ENCODE measurements at regions not wholly inside any gene's neighbourhood (a gene's known extent, or its start where the extent isn't known, plus 50 kb on each side); places are given as distances from the start of the nearest gene placed in this dataset.

- Histone ChIP-seq H3K79me2 (ENCODE audit: insufficient read depth, low read length) (no peaks in the 10 kb centered on the region), H3K9me2 (replicated peaks; ENCODE audit: insufficient read depth, low read length) (no peaks in the 10 kb centered on the region), H4K20me1 (ENCODE audit: low read depth, low read length) (no peaks in the 10 kb centered on the region), H3K27me3 (ENCODE audit: low read length) (no peaks in the 10 kb centered on the region), H3K36me3 (ENCODE audit: low read length) (no peaks in the 10 kb centered on the region), H3F3A (ENCODE audit: insufficient read depth) (peaks cover 11% of the 10 kb centered on the region; the same call in 1 of the 2 replicates), H2AFZ (ENCODE audit: low read depth, low read length, severe bottlenecking) (no peak overlapping the region), H3K9me3 (ENCODE audit: insufficient read depth, low read length) (no peaks in the 10 kb centered on the region), H3K27ac (ENCODE audit: low read depth, low read length) (peak overlapping the region; percentile 94), H3K4me2 (ENCODE audit: low read depth, low read length, poor library complexity, severe bottlenecking) (peak overlapping the region; percentile 86), H3K9ac (ENCODE audit: low read length) (no peak overlapping the region; the same call in 1 of the 2 replicates), H3K4me3 (ENCODE audit: insufficient read depth, low read length, poor library complexity, severe bottlenecking) (no peak overlapping the region)
- TF ChIP-seq EZH2phosphoT487 (conservative IDR thresholded peaks at IDR 0.05; ENCODE audit: low read length), result no peak
- TF ChIP-seq CTCF (IDR thresholded peaks at IDR 0.05; ENCODE audit: insufficient read depth, low read length, poor library complexity, severe bottlenecking), result no peak
Observed at GRCh38 chrX:40168480-40169011, 70.8 kb upstream of the BCOR start.

- peak overlapping the region; percentile 31 for H3K4me2 ChIP-seq (ENCODE audit: low read depth, low read length, poor library complexity, severe bottlenecking)
Observed at GRCh38 chrX:40167850-40168479, 70.2 kb upstream of the BCOR start.

GRCh38 chrX:40167233-40167849 is 69.6 kb upstream of the BCOR start:
- Histone ChIP-seq H3K27ac (ENCODE audit: low read depth, low read length) (no peak overlapping the region), H3K9me2 (replicated peaks; ENCODE audit: insufficient read depth, low read length) (no peaks in the 10 kb centered on the region), H2AFZ (ENCODE audit: low read depth, low read length, severe bottlenecking) (no peak overlapping the region), H3K79me2 (ENCODE audit: insufficient read depth, low read length) (no peaks in the 10 kb centered on the region), H3F3A (ENCODE audit: insufficient read depth) (peaks cover 10% of the 10 kb centered on the region; the same call in 1 of the 2 replicates), H3K9ac (ENCODE audit: low read length) (no peak overlapping the region), H3K9me3 (ENCODE audit: insufficient read depth, low read length) (no peaks in the 10 kb centered on the region), H4K20me1 (ENCODE audit: low read depth, low read length) (no peaks in the 10 kb centered on the region), H3K4me3 (ENCODE audit: insufficient read depth, low read length, poor library complexity, severe bottlenecking) (no peak overlapping the region), H3K27me3 (ENCODE audit: low read length) (no peaks in the 10 kb centered on the region), H3K4me2 (ENCODE audit: low read depth, low read length, poor library complexity, severe bottlenecking) (no peak overlapping the region), H3K36me3 (ENCODE audit: low read length) (no peaks in the 10 kb centered on the region)
- TF ChIP-seq CTCF (IDR thresholded peaks at IDR 0.05; ENCODE audit: insufficient read depth, low read length, poor library complexity, severe bottlenecking), result no peak
- no peak for TF ChIP-seq EZH2phosphoT487 (conservative IDR thresholded peaks at IDR 0.05; ENCODE audit: low read length)

More at GRCh38 chrX:40167850-40168479, 70.2 kb upstream of the BCOR start:
- Histone ChIP-seq H2AFZ (ENCODE audit: low read depth, low read length, severe bottlenecking) (no peak overlapping the region), H4K20me1 (ENCODE audit: low read depth, low read length) (no peaks in the 10 kb centered on the region), H3F3A (ENCODE audit: insufficient read depth) (peaks cover 10% of the 10 kb centered on the region; the same call in 1 of the 2 replicates), H3K36me3 (ENCODE audit: low read length) (no peaks in the 10 kb centered on the region), H3K9me2 (replicated peaks; ENCODE audit: insufficient read depth, low read length) (no peaks in the 10 kb centered on the region), H3K79me2 (ENCODE audit: insufficient read depth, low read length) (no peaks in the 10 kb centered on the region), H3K9ac (ENCODE audit: low read length) (no peak overlapping the region; the same call in 1 of the 2 replicates), H3K4me3 (ENCODE audit: insufficient read depth, low read length, poor library complexity, severe bottlenecking) (no peak overlapping the region), H3K27ac (ENCODE audit: low read depth, low read length) (no peak overlapping the region; the same call in 1 of the 2 replicates), H3K27me3 (ENCODE audit: low read length) (no peaks in the 10 kb centered on the region), H3K9me3 (ENCODE audit: insufficient read depth, low read length) (no peaks in the 10 kb centered on the region)
- TF ChIP-seq EZH2phosphoT487 (conservative IDR thresholded peaks at IDR 0.05; ENCODE audit: low read length) (no peak), CTCF (IDR thresholded peaks at IDR 0.05; ENCODE audit: insufficient read depth, low read length, poor library complexity, severe bottlenecking) (no peak)

Data from SU-DHL-6 (cell line).